ENCODE measurements at regions not wholly inside any gene's neighbourhood (a gene's known extent, or its start where the extent isn't known, plus 50 kb on each side); places are given as distances from the start of the nearest gene placed in this dataset.

DNA sequence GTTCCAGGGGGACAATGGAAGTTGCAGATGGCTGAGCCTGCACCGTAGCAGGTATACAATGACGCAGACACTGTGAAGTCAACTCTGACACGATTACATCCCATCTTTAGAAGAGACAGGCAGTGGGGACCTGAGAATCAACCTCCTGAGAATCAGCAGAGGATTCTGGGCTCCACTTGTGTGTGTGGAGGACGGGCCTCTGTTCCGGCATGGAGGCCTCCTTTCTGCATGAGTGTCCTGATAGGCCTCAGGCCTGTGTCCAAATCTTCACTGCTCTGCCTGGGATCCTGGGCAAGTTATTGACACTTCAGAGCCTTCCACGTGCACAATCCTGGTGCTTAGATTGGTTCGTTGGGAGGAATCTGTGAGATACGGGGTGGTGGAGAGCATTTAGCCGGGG lies 151.2 kb upstream of the COL5A1 start (continued):
- TF ChIP-seq, protein P1, sequence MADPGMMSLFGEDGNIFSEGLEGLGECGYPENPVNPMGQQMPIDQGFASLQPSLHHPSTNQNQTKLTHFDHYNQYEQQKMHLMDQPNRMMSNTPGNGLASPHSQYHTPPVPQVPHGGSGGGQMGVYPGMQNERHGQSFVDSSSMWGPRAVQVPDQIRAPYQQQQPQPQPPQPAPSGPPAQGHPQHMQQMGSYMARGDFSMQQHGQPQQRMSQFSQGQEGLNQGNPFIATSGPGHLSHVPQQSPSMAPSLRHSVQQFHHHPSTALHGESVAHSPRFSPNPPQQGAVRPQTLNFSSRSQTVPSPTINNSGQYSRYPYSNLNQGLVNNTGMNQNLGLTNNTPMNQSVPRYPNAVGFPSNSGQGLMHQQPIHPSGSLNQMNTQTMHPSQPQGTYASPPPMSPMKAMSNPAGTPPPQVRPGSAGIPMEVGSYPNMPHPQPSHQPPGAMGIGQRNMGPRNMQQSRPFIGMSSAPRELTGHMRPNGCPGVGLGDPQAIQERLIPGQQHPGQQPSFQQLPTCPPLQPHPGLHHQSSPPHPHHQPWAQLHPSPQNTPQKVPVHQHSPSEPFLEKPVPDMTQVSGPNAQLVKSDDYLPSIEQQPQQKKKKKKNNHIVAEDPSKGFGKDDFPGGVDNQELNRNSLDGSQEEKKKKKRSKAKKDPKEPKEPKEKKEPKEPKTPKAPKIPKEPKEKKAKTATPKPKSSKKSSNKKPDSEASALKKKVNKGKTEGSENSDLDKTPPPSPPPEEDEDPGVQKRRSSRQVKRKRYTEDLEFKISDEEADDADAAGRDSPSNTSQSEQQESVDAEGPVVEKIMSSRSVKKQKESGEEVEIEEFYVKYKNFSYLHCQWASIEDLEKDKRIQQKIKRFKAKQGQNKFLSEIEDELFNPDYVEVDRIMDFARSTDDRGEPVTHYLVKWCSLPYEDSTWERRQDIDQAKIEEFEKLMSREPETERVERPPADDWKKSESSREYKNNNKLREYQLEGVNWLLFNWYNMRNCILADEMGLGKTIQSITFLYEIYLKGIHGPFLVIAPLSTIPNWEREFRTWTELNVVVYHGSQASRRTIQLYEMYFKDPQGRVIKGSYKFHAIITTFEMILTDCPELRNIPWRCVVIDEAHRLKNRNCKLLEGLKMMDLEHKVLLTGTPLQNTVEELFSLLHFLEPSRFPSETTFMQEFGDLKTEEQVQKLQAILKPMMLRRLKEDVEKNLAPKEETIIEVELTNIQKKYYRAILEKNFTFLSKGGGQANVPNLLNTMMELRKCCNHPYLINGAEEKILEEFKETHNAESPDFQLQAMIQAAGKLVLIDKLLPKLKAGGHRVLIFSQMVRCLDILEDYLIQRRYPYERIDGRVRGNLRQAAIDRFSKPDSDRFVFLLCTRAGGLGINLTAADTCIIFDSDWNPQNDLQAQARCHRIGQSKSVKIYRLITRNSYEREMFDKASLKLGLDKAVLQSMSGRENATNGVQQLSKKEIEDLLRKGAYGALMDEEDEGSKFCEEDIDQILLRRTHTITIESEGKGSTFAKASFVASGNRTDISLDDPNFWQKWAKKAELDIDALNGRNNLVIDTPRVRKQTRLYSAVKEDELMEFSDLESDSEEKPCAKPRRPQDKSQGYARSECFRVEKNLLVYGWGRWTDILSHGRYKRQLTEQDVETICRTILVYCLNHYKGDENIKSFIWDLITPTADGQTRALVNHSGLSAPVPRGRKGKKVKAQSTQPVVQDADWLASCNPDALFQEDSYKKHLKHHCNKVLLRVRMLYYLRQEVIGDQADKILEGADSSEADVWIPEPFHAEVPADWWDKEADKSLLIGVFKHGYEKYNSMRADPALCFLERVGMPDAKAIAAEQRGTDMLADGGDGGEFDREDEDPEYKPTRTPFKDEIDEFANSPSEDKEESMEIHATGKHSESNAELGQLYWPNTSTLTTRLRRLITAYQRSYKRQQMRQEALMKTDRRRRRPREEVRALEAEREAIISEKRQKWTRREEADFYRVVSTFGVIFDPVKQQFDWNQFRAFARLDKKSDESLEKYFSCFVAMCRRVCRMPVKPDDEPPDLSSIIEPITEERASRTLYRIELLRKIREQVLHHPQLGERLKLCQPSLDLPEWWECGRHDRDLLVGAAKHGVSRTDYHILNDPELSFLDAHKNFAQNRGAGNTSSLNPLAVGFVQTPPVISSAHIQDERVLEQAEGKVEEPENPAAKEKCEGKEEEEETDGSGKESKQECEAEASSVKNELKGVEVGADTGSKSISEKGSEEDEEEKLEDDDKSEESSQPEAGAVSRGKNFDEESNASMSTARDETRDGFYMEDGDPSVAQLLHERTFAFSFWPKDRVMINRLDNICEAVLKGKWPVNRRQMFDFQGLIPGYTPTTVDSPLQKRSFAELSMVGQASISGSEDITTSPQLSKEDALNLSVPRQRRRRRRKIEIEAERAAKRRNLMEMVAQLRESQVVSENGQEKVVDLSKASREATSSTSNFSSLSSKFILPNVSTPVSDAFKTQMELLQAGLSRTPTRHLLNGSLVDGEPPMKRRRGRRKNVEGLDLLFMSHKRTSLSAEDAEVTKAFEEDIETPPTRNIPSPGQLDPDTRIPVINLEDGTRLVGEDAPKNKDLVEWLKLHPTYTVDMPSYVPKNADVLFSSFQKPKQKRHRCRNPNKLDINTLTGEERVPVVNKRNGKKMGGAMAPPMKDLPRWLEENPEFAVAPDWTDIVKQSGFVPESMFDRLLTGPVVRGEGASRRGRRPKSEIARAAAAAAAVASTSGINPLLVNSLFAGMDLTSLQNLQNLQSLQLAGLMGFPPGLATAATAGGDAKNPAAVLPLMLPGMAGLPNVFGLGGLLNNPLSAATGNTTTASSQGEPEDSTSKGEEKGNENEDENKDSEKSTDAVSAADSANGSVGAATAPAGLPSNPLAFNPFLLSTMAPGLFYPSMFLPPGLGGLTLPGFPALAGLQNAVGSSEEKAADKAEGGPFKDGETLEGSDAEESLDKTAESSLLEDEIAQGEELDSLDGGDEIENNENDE (IDR thresholded peaks at IDR 0.05; ENCODE audit: insufficient replicate concordance, low read length), result no peak
- no peak for TF ChIP-seq CTBP2 (IDR thresholded peaks at IDR 0.05; ENCODE audit: borderline replicate concordance, insufficient read depth, insufficient read length, low read length)
- TF ChIP-seq RAD21 (IDR thresholded peaks at IDR 0.05 in 1 of 2, conservative IDR thresholded peaks at IDR 0.05 in 1 of 2; ENCODE audit: low read depth in 2 of 2, low read length in 2 of 2), result no peak
- TF ChIP-seq KDM4A (IDR thresholded peaks at IDR 0.05; ENCODE audit: low read depth, low read length, severe bottlenecking), result no peak
- no peak for TF ChIP-seq ATF3 (IDR thresholded peaks at IDR 0.05; ENCODE audit: insufficient read depth, low read depth, low read length)
